ENCODE measurements at regions not wholly inside any gene's neighbourhood (a gene's known extent, or its start where the extent isn't known, plus 50 kb on each side); places are given as distances from the start of the nearest gene placed in this dataset.
A peak's percentile ranks its signal among the peaks of the same experiment; 100 is the strongest.

DNA sequence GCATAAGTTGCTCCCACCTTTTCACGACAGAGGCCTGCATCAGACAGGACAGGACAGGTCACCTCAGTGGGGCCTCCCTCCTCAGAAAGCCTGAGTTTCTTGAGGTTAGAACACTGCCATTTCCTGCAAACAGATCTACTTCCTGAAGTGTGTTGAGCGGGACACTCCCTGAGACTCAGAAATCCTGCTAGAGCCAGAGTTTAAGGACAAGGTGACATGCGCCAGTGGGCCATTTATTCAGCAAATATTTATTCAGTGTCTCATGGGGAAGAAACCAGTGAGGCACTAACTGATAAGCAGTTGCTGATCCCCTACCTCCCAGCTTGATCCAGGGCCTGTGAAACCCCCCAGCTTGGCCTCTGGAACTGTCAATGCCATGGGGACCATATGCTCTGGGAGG is 454.6 kb downstream of the SOX6 start:
- no peak overlapping the region for H2AFZ ChIP-seq (ENCODE audit: low read length)

More for the DNA sequence above, 454.6 kb downstream of the SOX6 start:
- H3K36me3 Mint-ChIP-seq (ENCODE audit: insufficient read depth in 1 of 3, low read depth in 3 of 3) = no peaks in the 10 kb centered on the region; a peak in 1 of 7 replicates
- H3K27ac Mint-ChIP-seq = peak overlapping the region in 1 of 3 experiments; percentile 48; a peak in 1 of 7 replicates
- Histone ChIP-seq H2BK15ac (ENCODE audit: low read depth, low read length) (no peak overlapping the region), H3K9me3 (ENCODE audit: control insufficient read depth, low read depth, low read length) (no peaks in the 10 kb centered on the region), H3K79me2 (ENCODE audit: insufficient read depth, low read length) (no peaks in the 10 kb centered on the region), H3K18ac (ENCODE audit: insufficient read length, low read depth, low read length) (no peak overlapping the region), H2BK20ac (ENCODE audit: low read depth, low read length, poor library complexity, severe bottlenecking) (no peak overlapping the region), H4K20me1 (ENCODE audit: control insufficient read depth, insufficient read depth, insufficient read length) (no peaks in the 10 kb centered on the region), H4K91ac (ENCODE audit: insufficient read length, low read depth, low read length) (no peak overlapping the region), H2BK120ac (ENCODE audit: low read depth, low read length, poor library complexity, severe bottlenecking) (no peak overlapping the region), H3K79me1 (ENCODE audit: insufficient read depth, low read depth, low read length, poor library complexity, severe bottlenecking) (no peaks in the 10 kb centered on the region), H4K8ac (replicated peaks; ENCODE audit: insufficient read length, low read depth, low read length) (no peak overlapping the region), H3T11ph (ENCODE audit: low read length) (no peak overlapping the region), H4K5ac (ENCODE audit: insufficient read length, low read depth, low read length) (no peak overlapping the region), H3K23me2 (ENCODE audit: insufficient read length, low read depth, low read length, poor library complexity, severe bottlenecking) (no peaks in the 10 kb centered on the region), H3K4ac (ENCODE audit: low read depth, low read length) (no peak overlapping the region), H3K27ac (ENCODE audit: insufficient read length, low read depth, low read length) (no peak overlapping the region), H3K27me3 (ENCODE audit: insufficient read depth, low read length) (no peaks in the 10 kb centered on the region), H3K4me2 (ENCODE audit: insufficient read depth, insufficient read length, low read length) (no peak overlapping the region), H3K14ac (ENCODE audit: insufficient read depth, low read length) (no peak overlapping the region), H3K9ac (ENCODE audit: extremely low read depth, insufficient read length, low read length) (no peak overlapping the region), H3K56ac (ENCODE audit: insufficient read length, low read depth, low read length) (no peak overlapping the region), H2BK5ac (ENCODE audit: insufficient read length, low read length) (no peak overlapping the region), H2BK12ac (ENCODE audit: insufficient read length, low read depth, low read length) (no peak overlapping the region), H3K23ac (ENCODE audit: insufficient read length, low read depth, low read length) (no peak overlapping the region), H3K4me1 (ENCODE audit: insufficient read depth, low read length) (no peaks in the 10 kb centered on the region), H2AK5ac (ENCODE audit: insufficient read length, low read length) (no peak overlapping the region)
- TF ChIP-seq, protein P1, sequence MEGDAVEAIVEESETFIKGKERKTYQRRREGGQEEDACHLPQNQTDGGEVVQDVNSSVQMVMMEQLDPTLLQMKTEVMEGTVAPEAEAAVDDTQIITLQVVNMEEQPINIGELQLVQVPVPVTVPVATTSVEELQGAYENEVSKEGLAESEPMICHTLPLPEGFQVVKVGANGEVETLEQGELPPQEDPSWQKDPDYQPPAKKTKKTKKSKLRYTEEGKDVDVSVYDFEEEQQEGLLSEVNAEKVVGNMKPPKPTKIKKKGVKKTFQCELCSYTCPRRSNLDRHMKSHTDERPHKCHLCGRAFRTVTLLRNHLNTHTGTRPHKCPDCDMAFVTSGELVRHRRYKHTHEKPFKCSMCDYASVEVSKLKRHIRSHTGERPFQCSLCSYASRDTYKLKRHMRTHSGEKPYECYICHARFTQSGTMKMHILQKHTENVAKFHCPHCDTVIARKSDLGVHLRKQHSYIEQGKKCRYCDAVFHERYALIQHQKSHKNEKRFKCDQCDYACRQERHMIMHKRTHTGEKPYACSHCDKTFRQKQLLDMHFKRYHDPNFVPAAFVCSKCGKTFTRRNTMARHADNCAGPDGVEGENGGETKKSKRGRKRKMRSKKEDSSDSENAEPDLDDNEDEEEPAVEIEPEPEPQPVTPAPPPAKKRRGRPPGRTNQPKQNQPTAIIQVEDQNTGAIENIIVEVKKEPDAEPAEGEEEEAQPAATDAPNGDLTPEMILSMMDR (conservative IDR thresholded peaks at IDR 0.05) = no peak
- no CpG with 5 or more reads among the region's 3 CpGs for WGBS (ENCODE audit: extremely low coverage, insufficient read length, low lambda C conversion rate)
- peaks cover 7% of the 10 kb centered on the region for H3K27me3 Mint-ChIP-seq (ENCODE audit: low read depth)
- H3K4me3 Mint-ChIP-seq = no peak overlapping the region
- H3K9me3 Mint-ChIP-seq = no peaks in the 10 kb centered on the region
- DNase-seq = no peak
- H3K4me1 Mint-ChIP-seq = no peaks in the 10 kb centered on the region

Data from H9 (cell line).